Astrocyte of the cerebellum (primary cell): ENCODE measurements at regions not wholly inside any gene's neighbourhood (a gene's known extent, or its start where the extent isn't known, plus 50 kb on each side); places are given as distances from the start of the nearest gene placed in this dataset.

Experiments
- DNase-seq: peaks from one replicate; pipeline ENCODE4 v3.0.0-alpha.2; 2011; ENCODE audit warnings: low read depth
- H3K4me3 ChIP-seq: 2 replicates; pipeline ENCODE4 v1.5.1; 2011; ENCODE audit warnings: mild to moderate bottlenecking, low read depth, low read length, moderate library complexity
- in situ Hi-C: cut with HindIII; loops from 2 replicates; pipeline ENCODE4 v1.10.0; 2017; ENCODE audit warnings: low sequenced_read_pairs
- TF ChIP-seq, protein P1 (sequence below): IDR thresholded peaks from 2 replicates; pipeline ENCODE4 v1.5.1; 2012; ENCODE audit warnings: low read length, low read depth, moderate library complexity, mild to moderate bottlenecking; ENCODE audit errors: missing control alignments

- TF ChIP-seq, protein P1, sequence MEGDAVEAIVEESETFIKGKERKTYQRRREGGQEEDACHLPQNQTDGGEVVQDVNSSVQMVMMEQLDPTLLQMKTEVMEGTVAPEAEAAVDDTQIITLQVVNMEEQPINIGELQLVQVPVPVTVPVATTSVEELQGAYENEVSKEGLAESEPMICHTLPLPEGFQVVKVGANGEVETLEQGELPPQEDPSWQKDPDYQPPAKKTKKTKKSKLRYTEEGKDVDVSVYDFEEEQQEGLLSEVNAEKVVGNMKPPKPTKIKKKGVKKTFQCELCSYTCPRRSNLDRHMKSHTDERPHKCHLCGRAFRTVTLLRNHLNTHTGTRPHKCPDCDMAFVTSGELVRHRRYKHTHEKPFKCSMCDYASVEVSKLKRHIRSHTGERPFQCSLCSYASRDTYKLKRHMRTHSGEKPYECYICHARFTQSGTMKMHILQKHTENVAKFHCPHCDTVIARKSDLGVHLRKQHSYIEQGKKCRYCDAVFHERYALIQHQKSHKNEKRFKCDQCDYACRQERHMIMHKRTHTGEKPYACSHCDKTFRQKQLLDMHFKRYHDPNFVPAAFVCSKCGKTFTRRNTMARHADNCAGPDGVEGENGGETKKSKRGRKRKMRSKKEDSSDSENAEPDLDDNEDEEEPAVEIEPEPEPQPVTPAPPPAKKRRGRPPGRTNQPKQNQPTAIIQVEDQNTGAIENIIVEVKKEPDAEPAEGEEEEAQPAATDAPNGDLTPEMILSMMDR: no peak
- H3K4me3 ChIP-seq: no peak overlapping the region
- DNase-seq: no peak
- in situ Hi-C loops: no loop called here
Measured at GRCh38 chr10:4472190-4472904, 353.7 kb upstream of the AKR1E2 start.

DNA sequence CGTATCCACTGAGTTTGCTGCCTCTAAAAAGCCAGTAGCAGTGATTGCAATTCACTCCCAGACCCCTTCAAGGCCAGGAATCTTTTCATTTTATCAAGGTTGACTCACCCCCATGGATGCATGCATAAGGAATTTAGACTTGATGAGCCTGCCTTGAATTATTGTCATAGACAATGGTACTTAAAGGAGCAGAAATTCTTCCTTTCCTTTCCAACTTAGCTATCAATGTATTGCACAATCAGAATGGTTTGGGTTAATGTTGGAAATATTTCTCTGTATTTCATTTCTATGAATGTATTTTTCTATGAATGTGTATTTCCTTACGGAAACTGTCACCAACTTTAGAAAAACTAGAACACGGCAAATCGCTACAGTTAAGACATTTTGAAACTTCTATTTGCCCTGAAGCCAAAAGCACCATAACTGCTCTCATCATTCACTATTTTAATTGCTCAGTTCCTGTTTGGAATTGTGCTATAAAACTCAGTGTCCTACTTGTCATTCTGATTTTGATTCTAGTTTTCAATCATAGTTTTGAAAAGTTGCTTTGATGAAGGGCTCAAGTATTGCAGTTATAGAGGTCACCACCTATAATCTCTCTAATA is 355.7 kb upstream of the AKR1E2 start:
- in situ Hi-C loops: no loop called here
- H3K4me3 ChIP-seq: no peak overlapping the region
- TF ChIP-seq, protein P1: no peak
- peak; percentile 34 for DNase-seq

DNA sequence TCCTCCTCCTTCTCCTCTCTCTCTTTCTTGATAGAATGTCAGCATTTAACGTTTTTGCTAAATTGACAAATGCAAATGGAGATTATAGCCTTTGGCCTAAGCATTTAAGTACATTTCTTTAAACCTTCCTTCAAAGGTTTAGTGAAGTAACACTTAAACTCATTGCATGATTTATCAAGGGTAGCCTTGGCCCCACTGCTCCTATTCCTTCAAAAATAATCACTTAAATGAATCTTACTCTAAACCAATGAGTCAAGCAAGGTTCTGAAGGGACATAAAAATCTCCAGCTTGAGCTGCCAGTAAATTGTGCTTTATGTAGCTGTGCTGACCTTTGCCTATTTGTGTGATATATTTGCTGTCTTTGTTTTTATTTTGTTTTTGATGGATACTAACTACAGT is 358.5 kb upstream of the AKR1E2 start:
- H3K4me3 ChIP-seq: no peak overlapping the region
- no peak for DNase-seq
- in situ Hi-C loops: no loop called here
- TF ChIP-seq, protein P1: no peak

GRCh38 chr10:4460267-4460666 is 365.7 kb upstream of the AKR1E2 start:
- in situ Hi-C loops: no loop called here
- H3K4me3 ChIP-seq: no peak overlapping the region
- no peak for DNase-seq
- TF ChIP-seq, protein P1: no peak

- TF ChIP-seq, protein P1: no peak
- no peak overlapping the region for H3K4me3 ChIP-seq
- no peak for DNase-seq
- in situ Hi-C loops: no loop called here
Measured at GRCh38 chr10:4459531-4459930, 366.5 kb upstream of the AKR1E2 start.

GRCh38 chr10:4457597-4457996 is 368.4 kb upstream of the AKR1E2 start:
- TF ChIP-seq, protein P1: no peak
- no peak overlapping the region for H3K4me3 ChIP-seq
- in situ Hi-C loops: no loop called here
- DNase-seq: no peak
